Hematopoietic multipotent progenitor cell treated with erythropoietin and hydrocortisone succinate and interleukin-3 and kit ligand, for 15 days (in vitro differentiated cells): ENCODE measurements at regions not wholly inside any gene's neighbourhood (a gene's known extent, or its start where the extent isn't known, plus 50 kb on each side); places are given as distances from the start of the nearest gene placed in this dataset.
"Not testable (repeated sequence)": the region's sequence is repeated elsewhere in the genome, so short reads cannot be mapped to it uniquely, and the experiment has no call there.

ENCODE experiments used
- DNase-seq: peaks from one replicate; pipeline ENCODE4 v3.0.0-alpha.2; 2015; ENCODE audit warnings: low spot score

- no peak for DNase-seq
Measured at GRCh38 chr5:115469904-115470516, 74.6 kb downstream of the FEM1C start.

- no peak for DNase-seq
Measured at GRCh38 chr5:115467628-115468027, 76.9 kb downstream of the FEM1C start.

- no peak for DNase-seq
Measured at GRCh38 chr5:115465431-115465830, 79.1 kb downstream of the FEM1C start.

- peak; percentile 80 for DNase-seq
Measured at GRCh38 chr5:115463983-115464382, 80.6 kb downstream of the FEM1C start.

GRCh38 chr5:115461506-115462290, 82.9 kb downstream of the FEM1C start:
- DNase-seq: peak; percentile 64

- DNase-seq: no peak
Measured at GRCh38 chr5:115461093-115461492, 83.5 kb downstream of the FEM1C start.

- DNase-seq: peak; percentile 28
Measured at GRCh38 chr5:115460472-115460871, 84.1 kb downstream of the FEM1C start.

- no peak for DNase-seq
Measured at GRCh38 chr5:115459855-115460341, 84.7 kb downstream of the FEM1C start.

- DNase-seq: no peak
Measured at GRCh38 chr5:115458416-115458815, 86.2 kb downstream of the FEM1C start.

- no peak for DNase-seq
Measured at GRCh38 chr5:115458003-115458409, 86.6 kb downstream of the FEM1C start.

- no peak for DNase-seq
Measured at GRCh38 chr5:115457571-115457970, 87.0 kb downstream of the FEM1C start.

- no peak for DNase-seq
Measured at GRCh38 chr5:115456539-115457040, 88.0 kb downstream of the FEM1C start.

GRCh38 chr5:115456056-115456455, 88.5 kb downstream of the FEM1C start:
- DNase-seq: no peak

GRCh38 chr5:115455301-115455707, 89.3 kb downstream of the FEM1C start:
- no peak for DNase-seq

- DNase-seq: no peak
Measured at GRCh38 chr5:115453391-115454095, 91.0 kb downstream of the FEM1C start.

- no peak for DNase-seq
Measured at GRCh38 chr5:115452536-115453235, 91.9 kb downstream of the FEM1C start.

GRCh38 chr5:115452083-115452482, 92.5 kb downstream of the FEM1C start:
- DNase-seq: no peak

- DNase-seq: no peak
Measured at GRCh38 chr5:115450741-115451140, 93.8 kb downstream of the FEM1C start.

- not testable (repeated sequence) for DNase-seq
Measured at GRCh38 chr5:115448630-115449029, 95.9 kb downstream of the FEM1C start.

- no peak for DNase-seq
Measured at GRCh38 chr5:115440782-115441451, 103.7 kb downstream of the FEM1C start.

- no peak for DNase-seq
Measured at GRCh38 chr5:115439639-115440038, 104.9 kb downstream of the FEM1C start.
